ENCODE measurements at regions not wholly inside any gene's neighbourhood (a gene's known extent, or its start where the extent isn't known, plus 50 kb on each side); places are given as distances from the start of the nearest gene placed in this dataset.
A peak's percentile ranks its signal among the peaks of the same experiment; 100 is the strongest.
"Not testable (repeated sequence)": the region's sequence is repeated elsewhere in the genome, so short reads cannot be mapped to it uniquely, and the experiment has no call there.

- TF ChIP-seq POLR2A (IDR thresholded peaks at IDR 0.05; ENCODE audit: low read length) (no peak), GATA1 (IDR thresholded peaks at IDR 0.05; ENCODE audit: low read depth, low read length) (no peak)
- no peak for DNase-seq
These were observed 518.8 kb upstream of the ATXN7L3B start for GRCh38 chr12:74018849-74019248.

DNA sequence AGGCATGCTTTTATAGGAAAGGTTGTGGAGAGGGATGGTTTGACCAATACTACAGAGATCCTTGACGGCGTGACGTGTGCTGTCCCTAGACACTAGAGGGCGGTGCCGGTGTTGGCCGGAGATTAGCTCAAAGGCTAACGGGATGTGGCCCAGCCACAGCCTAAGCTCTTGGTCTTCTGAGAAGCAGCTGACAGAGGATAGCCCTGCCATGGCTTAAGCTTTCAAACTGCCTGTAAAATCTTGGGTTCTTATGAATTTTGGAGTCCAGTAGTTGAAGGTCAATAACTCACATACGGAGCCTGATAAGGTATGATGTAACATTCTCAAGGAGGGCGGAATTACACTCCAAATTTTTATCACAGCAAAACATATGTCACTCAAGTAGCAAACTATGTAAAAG, 515.7 kb upstream of the ATXN7L3B start:
- peak; percentile 76 to 82 for DNase-seq
- TF ChIP-seq POLR2A (IDR thresholded peaks at IDR 0.05; ENCODE audit: low read length) (no peak), GATA1 (IDR thresholded peaks at IDR 0.05; ENCODE audit: low read depth, low read length) (no peak)

- no peak for TF ChIP-seq POLR2A (IDR thresholded peaks at IDR 0.05; ENCODE audit: low read length)
- TF ChIP-seq GATA1 (IDR thresholded peaks at IDR 0.05; ENCODE audit: low read depth, low read length), result no peak
- DNase-seq, result no peak
These were observed 506.6 kb upstream of the ATXN7L3B start for GRCh38 chr12:74031045-74031444.

- DNase-seq, result no peak
These were observed 504.1 kb upstream of the ATXN7L3B start for GRCh38 chr12:74033531-74033930.

GRCh38 chr12:74039138-74039537, 498.5 kb upstream of the ATXN7L3B start:
- not testable (repeated sequence) for DNase-seq

More at GRCh38 chr12:74033531-74033930, 504.1 kb upstream of the ATXN7L3B start:
- no peak for TF ChIP-seq GATA1 (IDR thresholded peaks at IDR 0.05; ENCODE audit: low read depth, low read length)
- no peak for TF ChIP-seq POLR2A (IDR thresholded peaks at IDR 0.05; ENCODE audit: low read length)

GRCh38 chr12:74043343-74043742, 494.3 kb upstream of the ATXN7L3B start:
- no peak for DNase-seq
- TF ChIP-seq POLR2A (IDR thresholded peaks at IDR 0.05; ENCODE audit: low read length) (no peak), GATA1 (IDR thresholded peaks at IDR 0.05; ENCODE audit: low read depth, low read length) (no peak)

- DNase-seq, result no peak
- no peak for TF ChIP-seq GATA1 (IDR thresholded peaks at IDR 0.05; ENCODE audit: low read depth, low read length)
- no peak for TF ChIP-seq POLR2A (IDR thresholded peaks at IDR 0.05; ENCODE audit: low read length)
These were observed 488.3 kb upstream of the ATXN7L3B start for GRCh38 chr12:74049348-74049747.

DNA sequence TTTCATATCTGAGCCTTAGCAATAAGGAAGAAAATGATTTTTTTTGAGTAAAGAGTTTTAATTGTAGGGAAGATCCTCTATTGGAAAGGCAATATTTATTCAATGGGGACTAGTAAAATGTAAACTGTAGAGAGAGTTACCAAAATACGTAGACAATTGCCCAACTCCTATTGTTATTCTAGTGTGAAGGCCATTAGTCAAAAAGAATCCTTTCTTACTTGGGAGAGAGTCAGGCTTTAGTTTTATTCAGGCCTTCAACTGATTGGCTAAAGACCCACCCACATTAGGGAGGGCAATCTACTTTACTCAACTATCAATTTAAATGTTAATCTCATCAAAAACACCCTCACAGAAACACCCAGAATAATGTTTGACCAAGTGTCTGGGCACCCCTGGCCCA, 485.8 kb upstream of the ATXN7L3B start:
- TF ChIP-seq GATA1 (IDR thresholded peaks at IDR 0.05; ENCODE audit: low read depth, low read length) (no peak), POLR2A (IDR thresholded peaks at IDR 0.05; ENCODE audit: low read length) (no peak)
- DNase-seq, result no peak

- TF ChIP-seq GATA1 (IDR thresholded peaks at IDR 0.05; ENCODE audit: low read depth, low read length) (no peak), POLR2A (IDR thresholded peaks at IDR 0.05; ENCODE audit: low read length) (no peak)
- no peak for DNase-seq
These were observed 471.2 kb upstream of the ATXN7L3B start for GRCh38 chr12:74066476-74066875.

DNA sequence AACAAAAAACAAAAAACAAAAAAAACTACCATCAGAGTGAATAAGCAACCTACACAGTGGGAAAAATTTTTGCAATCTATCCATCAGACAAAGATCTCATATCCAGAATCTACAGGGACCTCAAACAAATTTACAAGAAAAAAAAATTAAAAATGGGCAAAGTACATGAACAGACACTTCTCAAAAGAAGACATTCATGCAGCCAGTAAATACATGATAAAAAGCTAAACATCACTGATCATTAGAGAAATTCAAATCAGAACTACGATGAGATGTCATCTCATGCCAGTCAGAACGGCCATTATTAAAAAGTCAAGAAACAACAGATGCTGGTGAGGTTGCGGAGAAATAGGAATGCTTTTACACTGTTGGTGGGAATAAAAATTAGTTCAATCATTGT, 466.5 kb upstream of the ATXN7L3B start:
- TF ChIP-seq POLR2A (IDR thresholded peaks at IDR 0.05; ENCODE audit: low read length), result no peak
- no peak for TF ChIP-seq GATA1 (IDR thresholded peaks at IDR 0.05; ENCODE audit: low read depth, low read length)
- DNase-seq, result no peak

DNA sequence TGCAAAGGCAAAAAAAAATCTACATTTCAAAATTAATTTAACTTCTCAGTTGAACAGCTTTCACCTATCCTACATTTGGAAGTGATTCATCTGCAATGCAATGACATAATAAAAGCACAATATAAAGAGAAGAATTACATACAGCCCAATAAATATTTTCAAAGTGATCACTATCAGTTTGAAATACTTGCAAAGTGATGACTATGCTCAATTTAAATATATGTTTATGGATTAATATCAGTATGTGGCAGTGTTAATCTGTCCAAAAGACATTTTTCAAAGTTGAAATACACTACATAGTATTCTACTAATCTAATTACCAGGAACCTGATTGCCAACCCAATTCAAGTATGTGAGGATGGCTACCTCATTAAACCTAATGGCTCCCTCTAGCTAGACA, 460.7 kb upstream of the ATXN7L3B start:
- TF ChIP-seq GATA1 (IDR thresholded peaks at IDR 0.05; ENCODE audit: low read depth, low read length) (no peak), POLR2A (IDR thresholded peaks at IDR 0.05; ENCODE audit: low read length) (no peak)
- no peak for DNase-seq

- no peak for DNase-seq
- TF ChIP-seq POLR2A (IDR thresholded peaks at IDR 0.05; ENCODE audit: low read length) (no peak), GATA1 (IDR thresholded peaks at IDR 0.05; ENCODE audit: low read depth, low read length) (no peak)
These were observed 432.2 kb upstream of the ATXN7L3B start for GRCh38 chr12:74105434-74105833.

DNA sequence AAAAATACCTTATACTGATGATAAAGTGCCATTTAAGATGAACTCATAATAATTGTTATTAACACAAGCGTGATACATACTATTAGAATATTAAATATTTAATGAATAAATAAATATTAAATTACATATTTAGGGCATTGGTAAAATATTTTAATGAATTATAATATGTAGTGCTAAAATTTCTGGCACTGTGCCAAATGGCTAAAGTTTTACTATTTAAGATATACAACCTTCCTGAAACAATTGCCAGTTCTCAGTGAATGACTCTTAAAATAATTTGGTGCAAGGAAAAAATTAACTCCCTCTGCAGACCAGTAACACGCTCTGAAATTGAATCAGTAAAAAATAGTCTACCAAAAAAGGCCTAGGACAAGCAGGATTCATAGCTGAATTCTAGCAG, 428.9 kb upstream of the ATXN7L3B start:
- DNase-seq, result no peak
- TF ChIP-seq GATA1 (IDR thresholded peaks at IDR 0.05; ENCODE audit: low read depth, low read length) (no peak), POLR2A (IDR thresholded peaks at IDR 0.05; ENCODE audit: low read length) (no peak)

- peak; percentile 5 to 31 for DNase-seq
These were observed 425.8 kb upstream of the ATXN7L3B start for GRCh38 chr12:74111688-74112360.

GRCh38 chr12:74119811-74120362, 417.7 kb upstream of the ATXN7L3B start:
- DNase-seq, result no peak
- TF ChIP-seq POLR2A (IDR thresholded peaks at IDR 0.05; ENCODE audit: low read length) (no peak), GATA1 (IDR thresholded peaks at IDR 0.05; ENCODE audit: low read depth, low read length) (no peak)

More at GRCh38 chr12:74111688-74112360, 425.8 kb upstream of the ATXN7L3B start:
- no peak for TF ChIP-seq GATA1 (IDR thresholded peaks at IDR 0.05; ENCODE audit: low read depth, low read length)

Data from erythroblast (primary cell).